ENCODE measurements at regions not wholly inside any gene's neighbourhood (a gene's known extent, or its start where the extent isn't known, plus 50 kb on each side); places are given as distances from the start of the nearest gene placed in this dataset.

- peak; percentile 54 to 67 for DNase-seq (ENCODE audit: low read depth in 2 of 2)
- no peak overlapping the region for H2AFZ ChIP-seq (ENCODE audit: low read length)
Observed at GRCh38 chr3:139111392-139112229, 66.9 kb upstream of the PRR23C start.

DNA sequence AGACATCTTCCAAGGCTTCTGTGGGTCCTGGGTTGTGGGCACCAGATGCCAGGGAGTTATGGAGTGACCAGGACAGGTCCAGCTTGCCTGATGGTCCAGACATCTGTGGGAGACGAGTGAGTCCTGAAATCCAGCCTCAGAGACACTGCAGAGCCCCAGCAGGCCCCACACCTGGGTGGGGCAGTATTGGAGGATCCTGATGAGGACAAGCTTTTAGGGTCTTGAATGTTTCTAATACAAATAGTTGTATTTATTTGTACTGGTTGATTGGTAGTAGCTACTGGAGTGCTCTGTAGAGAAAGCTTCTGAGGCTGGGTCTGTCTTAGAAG is 67.5 kb upstream of the PRR23C start:
- H3K9ac ChIP-seq (ENCODE audit: insufficient read depth, low read length): no peak overlapping the region

More at GRCh38 chr3:139111392-139112229, 66.9 kb upstream of the PRR23C start:
- H3K27ac ChIP-seq (ENCODE audit: insufficient read depth, low read length): no peak overlapping the region
- no peaks in the 10 kb centered on the region for H4K20me1 ChIP-seq (ENCODE audit: control insufficient read depth, extremely low read depth, insufficient read depth, low read length)
- no peak overlapping the region for H3K4me3 ChIP-seq (replicated peaks in 1 of 4; ENCODE audit: control extremely low read depth in 1 of 4, insufficient read depth in 1 of 4, low read depth in 3 of 4, low read length in 4 of 4)
- H3K36me3 ChIP-seq (ENCODE audit: control insufficient read depth, insufficient read depth, low read length): no peaks in the 10 kb centered on the region
- no peaks in the 10 kb centered on the region for H3K4me1 ChIP-seq (ENCODE audit: control insufficient read depth, extremely low read depth, insufficient read depth, low read length)
- H3K9me3 ChIP-seq (ENCODE audit: control insufficient read depth, insufficient read depth, low read depth, low read length): no peaks in the 10 kb centered on the region
- H3K27me3 ChIP-seq (ENCODE audit: control insufficient read depth, insufficient read depth, low read length): peaks cover 4% of the 10 kb centered on the region
- no peaks in the 10 kb centered on the region for H3K79me2 ChIP-seq (ENCODE audit: control insufficient read depth, insufficient read depth, low read length)
- no peak overlapping the region for H3K9ac ChIP-seq (ENCODE audit: insufficient read depth, low read length)
- no peak overlapping the region for H3K4me2 ChIP-seq (ENCODE audit: extremely low read depth, insufficient read depth, low read length)
- TF ChIP-seq EZH2 (IDR thresholded peaks at IDR 0.05; ENCODE audit: low read length, missing control alignments) (no peak), CTCF (conservative IDR thresholded peaks at IDR 0.05 in 1 of 2, IDR thresholded peaks at IDR 0.05 in 1 of 2; ENCODE audit: low read depth in 1 of 2, low read length in 2 of 2) (peak; percentile 78 to 92)

More for the DNA sequence above, 67.5 kb upstream of the PRR23C start:
- H3K4me1 ChIP-seq (ENCODE audit: control insufficient read depth, extremely low read depth, insufficient read depth, low read length): no peaks in the 10 kb centered on the region
- no peak overlapping the region for H3K4me2 ChIP-seq (ENCODE audit: extremely low read depth, insufficient read depth, low read length)
- no peak overlapping the region for H2AFZ ChIP-seq (ENCODE audit: low read length)
- H4K20me1 ChIP-seq (ENCODE audit: control insufficient read depth, extremely low read depth, insufficient read depth, low read length): no peaks in the 10 kb centered on the region
- no peak overlapping the region for H3K4me3 ChIP-seq (replicated peaks in 1 of 4; ENCODE audit: control extremely low read depth in 1 of 4, insufficient read depth in 1 of 4, low read depth in 3 of 4, low read length in 4 of 4)
- no peak for DNase-seq (ENCODE audit: low read depth in 2 of 2)
- no peak overlapping the region for H3K27ac ChIP-seq (ENCODE audit: insufficient read depth, low read length)
- H3K9me3 ChIP-seq (ENCODE audit: control insufficient read depth, insufficient read depth, low read depth, low read length): no peaks in the 10 kb centered on the region
- peaks cover under 1% of the 10 kb centered on the region for H3K27me3 ChIP-seq (ENCODE audit: control insufficient read depth, insufficient read depth, low read length)
- H3K36me3 ChIP-seq (ENCODE audit: control insufficient read depth, insufficient read depth, low read length): no peaks in the 10 kb centered on the region
- H3K79me2 ChIP-seq (ENCODE audit: control insufficient read depth, insufficient read depth, low read length): no peaks in the 10 kb centered on the region
- no peak for TF ChIP-seq EZH2 (IDR thresholded peaks at IDR 0.05; ENCODE audit: low read length, missing control alignments)
- no peak for TF ChIP-seq CTCF (conservative IDR thresholded peaks at IDR 0.05 in 1 of 2, IDR thresholded peaks at IDR 0.05 in 1 of 2; ENCODE audit: low read depth in 1 of 2, low read length in 2 of 2)

Data from fibroblast of lung (primary cell).